ENCODE measurements at regions not wholly inside any gene's neighbourhood (a gene's known extent, or its start where the extent isn't known, plus 50 kb on each side); places are given as distances from the start of the nearest gene placed in this dataset.

DNA sequence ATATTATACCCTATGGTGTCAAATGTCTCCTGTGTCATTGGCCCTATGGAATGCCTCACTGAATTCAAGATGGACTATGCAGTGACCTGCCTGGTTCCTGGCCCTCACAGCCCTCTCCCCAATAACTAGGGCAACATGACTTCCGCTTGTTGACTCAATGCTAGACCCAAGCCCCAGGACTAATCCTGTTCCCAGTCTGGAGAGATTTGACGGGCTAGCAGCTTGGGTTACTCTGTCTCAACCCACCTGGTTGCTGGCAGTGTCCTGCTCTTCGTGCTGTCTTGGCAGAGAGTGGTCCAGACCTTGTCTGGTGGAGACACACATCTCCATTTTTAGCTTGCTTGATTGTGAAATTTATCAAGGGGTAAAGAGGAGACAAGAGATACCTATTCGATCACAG lies 135.8 kb upstream of the HES1 start:
- no peak for TF ChIP-seq CTCF (IDR thresholded peaks at IDR 0.05; ENCODE audit: low read depth, low read length, poor library complexity, severe bottlenecking)
- no peak for TF ChIP-seq EZH2phosphoT487 (IDR thresholded peaks at IDR 0.05; ENCODE audit: borderline replicate concordance, low read length)
